D721Med (cell line): ENCODE measurements at regions not wholly inside any gene's neighbourhood (a gene's known extent, or its start where the extent isn't known, plus 50 kb on each side); places are given as distances from the start of the nearest gene placed in this dataset.

Experiments
- DNase-seq: peaks from one replicate; pipeline ENCODE4 v3.0.0; 2011; ENCODE audit warnings: low spot score; ENCODE audit not compliant: insufficient read length
- FAIRE-seq: peaks from 2 replicates; lab custom pipeline; 2011; peaks lifted over from hg19 to GRCh38; lab: Jason Lieb, UNC
- TF ChIP-seq, protein P1 (sequence below): IDR thresholded peaks from 2 replicates; pipeline ENCODE4 v1.5.1; 2012; ENCODE audit warnings: mild to moderate bottlenecking, control low read depth; ENCODE audit not compliant: insufficient read depth; ENCODE audit errors: missing control alignments

- TF ChIP-seq, protein P1, sequence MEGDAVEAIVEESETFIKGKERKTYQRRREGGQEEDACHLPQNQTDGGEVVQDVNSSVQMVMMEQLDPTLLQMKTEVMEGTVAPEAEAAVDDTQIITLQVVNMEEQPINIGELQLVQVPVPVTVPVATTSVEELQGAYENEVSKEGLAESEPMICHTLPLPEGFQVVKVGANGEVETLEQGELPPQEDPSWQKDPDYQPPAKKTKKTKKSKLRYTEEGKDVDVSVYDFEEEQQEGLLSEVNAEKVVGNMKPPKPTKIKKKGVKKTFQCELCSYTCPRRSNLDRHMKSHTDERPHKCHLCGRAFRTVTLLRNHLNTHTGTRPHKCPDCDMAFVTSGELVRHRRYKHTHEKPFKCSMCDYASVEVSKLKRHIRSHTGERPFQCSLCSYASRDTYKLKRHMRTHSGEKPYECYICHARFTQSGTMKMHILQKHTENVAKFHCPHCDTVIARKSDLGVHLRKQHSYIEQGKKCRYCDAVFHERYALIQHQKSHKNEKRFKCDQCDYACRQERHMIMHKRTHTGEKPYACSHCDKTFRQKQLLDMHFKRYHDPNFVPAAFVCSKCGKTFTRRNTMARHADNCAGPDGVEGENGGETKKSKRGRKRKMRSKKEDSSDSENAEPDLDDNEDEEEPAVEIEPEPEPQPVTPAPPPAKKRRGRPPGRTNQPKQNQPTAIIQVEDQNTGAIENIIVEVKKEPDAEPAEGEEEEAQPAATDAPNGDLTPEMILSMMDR = no peak
- FAIRE-seq (no peak), DNase-seq (no peak)
Measured at GRCh38 chr2:114111329-114111728, 221.4 kb downstream of the ACTR3 start.

DNA sequence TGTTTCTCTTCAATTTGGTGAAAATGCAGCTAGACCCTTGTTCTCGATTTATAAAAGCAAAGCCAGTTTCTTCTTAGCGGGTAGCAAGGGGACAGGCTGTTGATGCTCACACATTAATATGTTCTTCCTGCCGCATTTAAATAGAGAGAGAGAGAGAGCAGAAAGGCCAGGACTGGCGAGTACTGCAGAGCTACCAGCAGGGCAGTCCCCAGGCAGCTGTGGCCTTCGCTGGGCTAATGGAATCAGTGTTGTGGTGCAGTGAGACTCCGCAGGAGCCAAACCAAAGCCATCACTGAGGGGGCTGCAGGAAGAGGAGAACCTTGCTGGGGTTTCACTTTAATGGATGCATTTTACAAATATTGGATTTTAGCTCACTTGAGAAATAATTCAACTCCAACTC is 223.6 kb downstream of the ACTR3 start:
- FAIRE-seq (no peak), DNase-seq (no peak)
- TF ChIP-seq, protein P1 = no peak

DNA sequence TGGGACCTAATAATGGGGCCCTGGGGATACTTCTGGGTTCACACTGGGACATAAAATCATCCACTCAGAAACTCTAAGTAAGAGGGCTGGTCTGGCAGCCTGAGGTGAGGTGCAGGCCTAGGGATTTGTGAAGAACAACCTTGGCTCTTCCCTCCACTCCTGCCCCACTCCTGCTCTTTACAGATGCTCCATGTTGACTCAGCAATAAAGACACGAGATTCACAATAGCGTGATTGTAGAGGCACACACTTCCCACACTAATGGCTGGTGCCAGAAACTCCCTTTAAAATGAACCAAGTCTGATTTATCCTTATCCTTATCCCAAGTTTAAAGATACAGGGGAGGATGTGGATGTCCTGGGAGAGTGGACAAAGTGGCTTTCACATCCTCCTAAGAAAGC is 228.2 kb downstream of the ACTR3 start:
- FAIRE-seq = no peak
- DNase-seq = no peak
- TF ChIP-seq, protein P1 = no peak

DNA sequence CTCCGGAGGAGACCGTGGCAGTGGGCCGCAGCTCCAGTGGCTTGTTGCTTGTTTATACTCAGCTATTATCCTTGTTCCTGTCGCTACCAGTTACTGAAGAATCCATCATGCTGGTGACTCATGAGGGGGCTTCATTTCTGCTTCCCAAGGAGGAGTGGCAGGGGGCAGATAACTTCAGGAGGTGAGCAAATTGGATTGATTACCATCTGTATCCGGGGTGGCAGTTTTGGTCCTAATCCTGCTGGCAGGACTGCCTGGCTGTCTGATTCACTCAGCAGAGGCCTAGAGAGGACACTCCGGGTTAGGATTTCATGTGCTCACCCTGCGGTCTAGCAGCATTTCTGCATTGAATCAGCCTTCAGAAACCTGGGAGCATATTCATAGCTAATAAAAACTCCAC is 230.0 kb downstream of the ACTR3 start:
- no peak for FAIRE-seq
- no peak for DNase-seq
- TF ChIP-seq, protein P1 = no peak

DNA sequence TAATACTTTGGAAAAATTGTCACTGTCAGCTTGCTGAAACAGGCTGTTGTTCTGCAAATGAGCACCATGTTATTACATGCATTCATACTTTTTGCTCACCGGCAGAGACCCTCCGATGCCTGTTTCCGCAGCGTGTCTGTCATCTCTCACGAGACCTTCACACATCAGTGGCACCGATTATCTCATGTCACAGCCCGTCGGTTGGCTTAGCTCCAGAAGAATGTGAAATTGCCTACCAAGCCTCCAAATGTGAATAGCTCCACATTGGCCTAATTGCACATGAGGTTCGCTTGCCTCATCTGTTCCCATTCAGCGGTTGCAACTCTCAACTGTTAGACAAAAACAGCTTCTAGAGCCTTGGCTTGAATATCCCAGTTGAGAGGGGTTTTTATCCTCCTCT is 233.0 kb downstream of the ACTR3 start:
- FAIRE-seq = no peak
- DNase-seq = no peak
- TF ChIP-seq, protein P1 = no peak

DNA sequence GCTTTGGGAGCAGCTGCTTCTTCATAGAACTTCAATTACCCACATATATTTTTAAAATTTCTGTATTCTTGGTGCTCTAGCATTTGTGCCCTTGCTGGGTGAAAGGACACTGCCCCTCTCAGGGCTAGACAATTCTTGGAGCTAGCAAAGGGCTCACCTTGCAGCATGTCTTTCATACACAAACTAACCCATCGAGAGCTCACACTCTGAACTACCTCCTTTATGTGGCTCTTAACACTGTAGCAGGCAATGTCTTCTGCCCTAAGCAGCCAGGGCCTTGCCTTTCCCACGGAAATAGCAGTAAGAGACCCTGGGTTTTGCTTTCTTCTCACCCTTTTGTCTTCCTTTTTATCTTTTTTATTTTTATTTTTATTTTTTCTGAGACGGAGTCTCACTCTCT is 234.0 kb downstream of the ACTR3 start:
- TF ChIP-seq, protein P1 = no peak
- DNase-seq (no peak), FAIRE-seq (no peak)

DNA sequence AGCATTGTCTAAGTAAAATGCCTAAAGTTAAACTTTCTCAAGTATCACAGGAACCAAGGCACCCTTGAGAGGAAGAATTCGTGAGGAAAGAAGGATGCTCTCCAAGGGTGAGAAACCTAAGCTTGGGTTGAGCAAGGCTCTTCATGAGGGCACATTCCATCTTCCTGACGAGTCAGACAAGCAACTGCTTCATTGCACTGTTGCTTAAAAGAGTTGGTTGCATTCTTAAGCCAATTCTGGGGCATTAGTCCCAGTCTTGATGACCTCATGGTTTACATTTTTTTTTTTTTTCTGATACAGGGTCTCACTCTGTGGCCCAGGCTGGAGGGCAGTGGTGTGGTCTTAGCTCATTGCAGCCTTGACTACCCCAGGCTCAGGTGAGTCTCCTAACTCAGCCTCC is 237.5 kb downstream of the ACTR3 start:
- TF ChIP-seq, protein P1 = no peak
- no peak for FAIRE-seq
- DNase-seq = no peak
